Ovary (tissue), 1 donor: ENCODE measurements at regions not wholly inside any gene's neighbourhood (a gene's known extent, or its start where the extent isn't known, plus 50 kb on each side); places are given as distances from the start of the nearest gene placed in this dataset.

Experiments used
- EP300 ChIP-seq: sonication (generic); formaldehyde crosslinking; IDR thresholded peaks from one replicate; pipeline ENCODE4 v1.6.1; 2017; ENCODE audit warnings: antibody characterized with exemption
- POLR2A ChIP-seq: fragments of 450-650 bp; IDR thresholded peaks from one replicate; pipeline ENCODE4 v1.6.1; 2017; ENCODE audit warnings: antibody characterized with exemption, mild to moderate bottlenecking, moderate library complexity

DNA sequence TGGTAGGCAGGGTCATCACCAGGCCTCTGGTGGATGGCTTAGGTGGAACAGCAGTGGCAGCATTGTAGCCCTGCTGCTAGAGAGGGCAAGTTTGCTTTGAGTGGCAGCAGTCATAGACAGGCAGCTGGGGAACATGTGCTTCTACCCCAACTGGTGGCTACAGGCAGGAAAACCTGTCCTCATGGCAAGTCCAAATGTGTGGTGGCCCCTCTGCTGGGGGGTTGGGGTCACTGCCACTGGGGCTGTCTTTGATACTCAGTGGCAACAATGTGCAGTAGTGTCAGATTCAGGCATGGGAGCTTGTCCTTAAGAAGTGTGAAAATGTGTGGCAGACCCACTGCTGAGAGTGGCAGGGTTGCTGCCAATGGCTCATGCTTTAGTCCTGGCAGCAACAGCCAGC, 186.2 kb upstream of the NPSR1 start:
- TF ChIP-seq POLR2A (no peak), EP300 (no peak)
